Fibroblast of skin of left biceps (primary cell): ENCODE measurements at regions not wholly inside any gene's neighbourhood (a gene's known extent, or its start where the extent isn't known, plus 50 kb on each side); places are given as distances from the start of the nearest gene placed in this dataset.
"Not testable (repeated sequence)": the region's sequence is repeated elsewhere in the genome, so short reads cannot be mapped to it uniquely, and the experiment has no call there.

Source experiments
- DNase-seq, 2 experiments: peaks; one replicate each; pipeline ENCODE4 v3.0.0-alpha.2; 2013; ENCODE audit warnings: low read depth in 2 of 2

DNA sequence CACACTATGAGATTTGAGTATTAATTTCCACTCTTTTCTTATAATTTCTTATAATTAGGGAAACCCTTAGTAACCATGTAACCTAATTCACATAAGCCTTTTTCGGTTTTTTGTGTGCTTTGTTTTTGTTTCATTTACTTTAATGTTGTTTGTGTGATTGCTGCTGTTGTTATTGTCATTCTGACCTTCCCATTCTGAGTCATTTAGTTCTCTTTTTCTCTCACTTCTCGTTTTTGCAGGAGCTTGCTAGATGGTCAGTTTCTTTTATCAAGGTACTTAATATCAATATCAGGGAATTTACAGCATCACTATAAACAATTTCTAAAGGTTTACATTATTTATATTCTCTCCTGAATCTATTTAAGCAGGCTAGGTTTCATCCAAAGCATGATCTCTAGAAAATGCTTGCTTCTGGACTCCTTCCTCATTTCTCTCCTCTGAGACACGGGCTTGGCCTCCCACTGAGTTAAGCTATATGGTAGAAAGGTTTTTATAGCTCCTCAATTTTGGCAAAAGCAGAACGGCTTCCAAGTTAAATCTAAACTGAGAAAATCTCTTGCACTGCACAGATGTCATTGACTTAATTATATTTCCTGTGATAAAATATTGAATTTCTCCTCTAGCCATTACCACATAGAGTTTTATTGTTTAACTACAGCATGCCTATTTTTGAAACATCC lies 534.2 kb downstream of the NSUN3 start:
- no peak for DNase-seq

DNA sequence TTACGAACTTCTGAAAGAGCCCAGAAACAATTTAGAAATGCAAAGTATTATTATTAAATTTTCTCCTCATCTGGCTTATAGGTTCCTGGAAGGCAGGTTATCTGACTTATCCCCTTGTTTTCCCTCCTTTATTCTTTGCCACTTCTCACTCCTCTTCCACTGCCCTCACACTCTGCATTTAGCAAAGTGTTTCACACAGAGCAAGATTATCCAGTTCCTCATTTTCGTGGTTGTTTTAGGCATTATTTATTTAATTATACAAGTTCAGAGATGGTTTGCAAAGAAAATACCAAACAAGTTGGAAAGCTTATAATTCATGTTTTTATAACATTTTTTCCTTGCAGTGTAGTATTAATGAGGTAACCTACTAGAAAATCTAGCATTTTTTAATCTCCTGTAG lies 544.9 kb downstream of the NSUN3 start:
- DNase-seq, result no peak

DNA sequence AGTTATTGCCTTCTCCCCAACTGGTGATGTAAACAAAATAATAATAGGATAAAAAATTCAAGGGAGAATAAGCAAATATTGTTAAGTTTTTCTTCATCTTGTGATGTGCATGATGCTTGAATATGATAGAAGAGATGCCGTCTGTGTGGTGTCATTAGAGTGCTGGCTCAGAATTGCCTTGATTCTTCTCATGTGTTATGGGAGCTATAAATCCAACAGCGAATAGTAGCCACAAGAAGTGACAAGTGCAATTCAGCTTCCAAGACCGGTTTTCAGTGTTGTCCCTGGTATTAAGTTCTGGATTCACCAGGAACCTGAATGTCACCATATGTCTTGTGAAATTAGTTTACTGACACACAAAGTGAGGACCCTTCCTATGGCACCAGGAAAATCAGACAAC lies 547.0 kb downstream of the NSUN3 start:
- no peak for DNase-seq

DNA sequence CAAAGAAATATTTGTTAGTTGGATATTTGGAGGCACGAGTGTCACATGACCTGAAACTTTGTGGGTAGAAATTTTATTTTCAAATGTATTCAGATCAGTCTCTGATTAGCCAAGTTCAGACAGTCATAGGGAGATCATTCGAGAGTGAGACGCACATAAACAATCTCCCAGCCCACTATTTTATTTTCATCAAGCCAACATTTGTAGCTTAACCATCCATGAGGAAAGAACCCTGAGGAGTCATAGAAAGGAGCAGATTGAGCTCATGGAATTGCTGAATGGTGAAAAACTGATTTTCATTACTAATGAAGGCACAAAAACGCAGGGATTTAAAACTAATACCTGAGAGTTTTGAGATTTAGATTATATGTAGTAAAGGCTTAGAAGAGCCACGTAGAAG lies 548.7 kb downstream of the NSUN3 start:
- no peak for DNase-seq

DNA sequence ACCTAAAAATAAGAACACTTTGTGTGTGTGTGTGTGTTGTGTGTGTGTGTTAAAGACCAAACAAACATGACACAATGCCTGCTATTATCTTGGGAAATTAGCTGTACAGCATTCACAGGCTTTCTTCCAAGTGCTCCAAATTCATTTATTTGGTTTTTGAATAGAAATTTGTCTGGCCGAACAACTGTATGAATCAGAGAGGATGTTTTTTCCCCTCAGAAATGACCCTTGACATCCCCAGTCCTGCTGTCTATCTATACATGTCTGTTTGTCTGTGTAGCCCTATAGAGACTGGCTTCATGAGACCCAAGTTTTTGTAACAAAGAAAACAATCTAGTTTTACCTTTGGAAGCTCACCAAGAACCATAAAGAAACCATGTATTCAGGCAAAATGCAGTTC lies 549.8 kb downstream of the NSUN3 start:
- DNase-seq, result no peak

DNA sequence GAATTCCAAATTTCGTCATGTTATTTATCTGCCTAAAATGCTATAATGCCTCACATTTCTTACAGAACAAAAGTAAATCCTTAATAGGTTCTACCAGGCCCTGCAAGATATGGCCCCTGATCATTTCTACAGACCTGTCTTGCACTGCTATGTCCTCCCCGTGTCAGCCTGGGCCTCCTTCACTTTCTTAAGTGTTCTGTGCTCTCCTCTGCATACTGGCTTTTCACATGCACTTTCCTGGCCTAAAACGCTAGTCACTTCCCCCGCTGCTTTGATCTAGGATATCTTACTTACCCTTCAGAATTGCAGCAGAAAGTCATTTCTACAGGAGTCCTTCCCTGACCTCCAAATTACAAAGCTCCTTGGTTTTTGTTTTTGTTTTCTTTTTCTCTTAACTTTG lies 551.3 kb downstream of the NSUN3 start:
- DNase-seq, result no peak

DNA sequence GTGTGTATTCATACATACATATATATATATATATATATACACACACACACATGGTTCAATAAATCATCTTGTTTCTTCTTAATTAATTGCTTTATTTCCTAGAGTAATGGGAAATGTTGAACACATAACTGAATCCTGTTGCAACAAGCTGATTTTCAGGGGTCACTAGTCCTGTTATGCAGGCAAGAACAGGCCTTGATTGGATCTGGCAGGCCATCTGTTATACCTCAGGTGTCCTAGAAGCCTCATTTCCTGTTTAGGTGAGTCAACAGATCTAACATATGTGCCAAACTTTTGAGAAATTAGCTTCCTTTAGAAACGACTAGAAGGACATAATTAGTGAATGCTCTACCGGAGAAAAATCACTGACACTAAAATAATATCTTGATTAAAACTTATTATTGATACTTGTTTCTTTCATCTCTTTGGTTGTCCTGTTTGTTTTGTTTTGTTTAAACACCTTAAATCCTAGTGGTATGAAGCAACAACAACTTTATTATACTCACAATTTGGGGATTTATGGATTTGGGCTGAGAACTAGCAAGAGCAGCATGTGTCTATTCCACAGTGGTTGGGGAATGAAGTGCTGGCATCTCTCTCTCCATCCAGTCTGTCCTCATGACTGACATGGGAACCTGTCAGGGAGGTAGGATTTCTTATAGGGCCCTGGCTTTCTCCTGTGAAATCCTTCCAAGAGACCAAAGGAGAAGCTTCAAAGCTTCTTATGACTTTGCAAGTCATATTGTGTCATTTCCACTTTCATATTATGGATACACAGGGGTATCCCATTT lies 552.6 kb downstream of the NSUN3 start:
- no peak for DNase-seq

DNA sequence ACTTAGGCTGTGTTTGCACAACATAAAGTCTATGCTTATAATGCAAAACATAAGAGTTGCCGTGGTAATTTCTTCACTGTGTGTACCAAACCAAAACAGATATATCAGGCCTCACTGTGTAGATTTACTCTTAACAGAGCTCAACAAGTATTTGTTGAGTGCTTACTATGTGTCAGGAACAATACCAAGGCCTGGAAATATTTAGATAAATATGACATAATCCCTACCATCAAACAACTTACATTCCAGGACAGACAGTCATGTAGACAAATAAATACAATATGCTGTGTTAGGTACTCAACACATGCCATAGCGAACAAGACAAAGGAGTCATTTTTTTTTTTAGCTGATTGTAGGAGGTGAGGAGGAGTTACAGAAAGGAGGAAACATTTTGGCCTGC lies 554.0 kb downstream of the NSUN3 start:
- no peak for DNase-seq

DNA sequence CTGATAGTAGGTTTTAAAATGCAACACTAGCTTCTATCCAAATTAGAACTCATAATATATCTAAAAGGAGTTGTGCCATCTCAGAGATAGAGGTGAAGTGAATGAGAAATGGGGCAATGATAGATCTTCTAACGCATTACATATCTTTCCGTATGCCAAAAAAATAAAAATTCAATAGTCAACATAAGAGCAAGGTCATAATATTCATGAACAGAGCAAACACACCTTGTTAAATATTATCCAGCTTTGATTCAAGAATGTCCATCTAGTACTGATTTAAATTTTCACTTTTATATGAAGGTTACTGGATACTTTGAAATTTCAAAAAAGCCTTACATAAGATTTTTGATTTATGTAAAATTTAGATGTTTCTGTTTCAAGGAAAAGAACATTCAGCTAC lies 554.5 kb downstream of the NSUN3 start:
- no peak for DNase-seq

DNA sequence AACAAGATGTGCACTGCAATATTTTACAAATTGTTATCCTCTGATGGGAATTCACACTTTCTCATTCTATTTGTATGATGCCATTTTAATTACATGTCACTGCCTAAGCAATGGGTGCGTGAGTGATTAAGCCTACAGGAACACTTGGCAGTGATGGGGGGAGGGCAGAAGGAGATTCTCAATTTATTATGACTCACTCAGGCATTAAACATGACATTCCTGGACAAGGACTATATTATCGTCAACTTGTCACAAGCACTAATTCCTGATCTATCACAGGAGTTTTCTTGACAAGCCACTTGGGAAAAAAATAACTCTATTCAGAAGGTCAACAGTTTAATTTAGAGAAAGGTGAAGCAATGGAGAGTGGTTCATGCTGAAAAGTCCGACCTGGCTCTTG lies 556.8 kb downstream of the NSUN3 start:
- no peak for DNase-seq

DNA sequence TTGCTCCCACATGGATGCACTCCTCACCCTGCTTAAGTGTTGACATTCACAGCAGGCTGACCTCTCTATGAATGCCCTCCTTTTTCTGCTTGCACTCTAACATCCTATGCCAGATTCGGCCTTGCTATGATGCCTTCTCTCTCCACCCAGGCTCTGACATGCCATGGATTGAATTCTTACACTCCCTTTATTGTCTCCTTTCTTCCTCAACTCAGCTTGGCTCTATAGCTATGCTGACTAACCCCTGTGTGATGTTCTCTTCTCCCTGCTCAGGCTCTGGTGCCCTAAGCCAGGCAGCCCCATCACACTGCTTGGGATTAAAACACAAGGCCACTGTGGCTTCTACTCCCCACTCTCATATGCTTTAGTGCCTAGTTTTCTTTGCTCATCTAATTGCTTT lies 563.7 kb downstream of the NSUN3 start:
- DNase-seq, result no peak

DNA sequence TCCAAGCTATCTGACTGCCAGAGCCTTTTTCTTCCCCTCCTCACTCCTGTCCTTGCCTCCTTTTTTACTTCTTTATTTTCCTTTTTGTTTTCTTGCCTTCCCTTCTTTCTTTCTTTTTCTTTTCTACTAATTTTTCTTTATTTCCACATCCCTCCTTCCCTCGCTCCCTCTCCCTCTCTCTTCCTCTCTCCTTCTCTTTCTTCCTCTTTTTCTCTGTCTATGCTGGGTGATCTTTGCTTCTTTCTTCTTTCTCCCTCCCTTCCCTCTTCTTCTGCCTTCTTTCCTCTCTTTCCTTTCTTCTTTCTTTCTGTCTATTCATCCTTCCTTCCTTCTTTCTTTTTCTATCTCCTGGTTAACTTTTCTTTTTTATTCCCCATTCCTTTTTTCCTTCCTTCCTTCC lies 564.8 kb downstream of the NSUN3 start:
- no peak for DNase-seq

DNA sequence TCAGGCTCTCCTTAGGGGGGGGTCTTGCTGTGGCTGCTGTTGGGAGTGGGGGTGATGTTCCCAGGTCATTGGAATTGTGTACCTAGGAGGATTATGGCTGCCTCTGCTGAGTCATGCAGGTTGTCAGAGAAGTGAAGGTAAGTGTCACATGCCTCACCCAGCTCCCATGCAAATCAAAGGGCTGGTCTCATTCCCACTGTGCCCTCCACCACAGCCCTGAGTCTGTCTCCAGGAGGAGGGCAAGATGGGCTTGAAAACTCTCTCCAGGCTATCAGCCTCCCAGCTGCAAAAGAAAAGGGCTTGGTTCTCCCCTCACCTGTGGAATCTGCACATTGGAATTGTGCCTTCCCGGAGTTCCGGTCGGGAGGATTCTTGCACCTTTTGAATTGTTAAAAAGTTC lies 580.5 kb downstream of the NSUN3 start:
- no peak for DNase-seq

DNA sequence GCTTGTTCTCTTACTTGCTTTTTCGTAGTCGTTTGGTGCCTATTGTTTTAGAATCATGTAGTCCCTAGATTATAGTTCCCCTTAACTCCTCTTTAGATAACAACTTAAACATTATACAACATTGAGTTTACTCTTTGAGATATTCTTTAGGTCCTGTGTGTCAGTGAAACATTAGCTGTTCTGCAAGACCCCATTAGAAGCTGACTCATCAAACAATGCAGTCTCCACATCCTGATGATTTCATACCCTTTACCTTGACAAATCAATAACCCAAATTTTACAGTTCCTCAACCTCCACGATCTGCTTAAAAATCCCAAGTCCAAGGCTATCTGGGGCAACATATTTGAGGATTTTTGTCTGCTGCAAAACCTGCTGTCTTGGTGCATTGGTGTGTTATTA lies 582.9 kb downstream of the NSUN3 start:
- no peak for DNase-seq

DNA sequence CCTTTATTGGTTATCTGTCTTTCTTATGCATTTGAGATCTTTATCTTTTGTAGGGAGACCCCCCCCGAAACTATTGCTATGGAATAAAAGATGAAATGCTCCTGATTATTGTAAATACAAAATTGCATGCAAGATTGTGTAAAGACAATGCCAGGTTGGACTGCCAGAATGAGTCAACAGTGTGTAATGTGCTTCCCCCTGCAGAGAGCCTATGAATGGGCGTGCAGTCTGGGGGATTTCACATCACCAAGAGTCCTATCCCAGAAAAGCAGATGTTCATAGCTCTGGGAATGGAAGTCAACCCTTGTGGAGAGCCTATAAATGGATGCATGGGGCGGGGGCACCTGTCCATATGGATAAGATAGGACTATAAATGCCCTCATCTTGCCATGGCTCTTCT lies 584.3 kb downstream of the NSUN3 start:
- no peak for DNase-seq

DNA sequence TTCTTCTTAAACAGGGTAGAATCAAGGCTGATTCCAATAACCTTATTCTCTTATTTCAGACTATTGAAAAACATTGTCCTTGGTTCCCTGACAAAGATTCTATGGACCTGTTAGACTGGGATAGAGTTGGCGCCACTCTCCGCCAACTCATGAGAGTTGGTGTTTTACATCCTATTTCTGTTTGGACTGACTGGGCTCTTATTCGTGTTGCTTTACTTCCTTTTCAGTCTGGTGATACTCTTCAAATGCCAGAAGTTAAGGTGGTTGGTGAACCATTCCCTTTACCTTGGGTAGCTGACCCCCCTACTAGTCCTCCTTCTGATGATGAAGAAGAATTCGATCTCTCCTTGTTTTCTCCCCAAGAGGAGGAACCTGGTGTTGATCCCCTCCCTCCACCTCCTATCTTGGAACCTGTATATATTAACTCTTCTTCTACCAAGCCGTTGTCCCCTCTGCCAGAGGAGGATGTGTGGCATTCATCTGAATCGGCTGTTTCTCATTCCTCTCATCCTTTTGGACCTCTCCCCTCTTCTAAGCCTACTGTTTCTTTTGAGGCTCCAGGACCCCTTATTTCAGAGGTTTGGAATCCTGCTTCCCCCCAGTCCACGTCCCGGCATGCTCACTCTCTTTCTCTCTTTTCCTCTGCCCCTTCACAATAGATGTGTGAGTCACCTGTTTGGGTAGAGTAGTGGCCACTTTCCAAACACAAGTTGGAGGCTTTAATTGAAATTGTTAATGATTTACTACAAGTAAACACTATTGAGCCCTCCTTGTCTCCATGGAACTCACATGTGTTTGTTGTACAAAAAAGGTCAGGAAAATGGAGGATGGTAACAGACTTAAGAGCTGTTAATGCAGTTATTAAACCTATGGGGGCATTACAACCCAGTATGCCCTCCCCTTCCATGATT lies 585.7 kb downstream of the NSUN3 start:
- not testable (repeated sequence) for DNase-seq

DNA sequence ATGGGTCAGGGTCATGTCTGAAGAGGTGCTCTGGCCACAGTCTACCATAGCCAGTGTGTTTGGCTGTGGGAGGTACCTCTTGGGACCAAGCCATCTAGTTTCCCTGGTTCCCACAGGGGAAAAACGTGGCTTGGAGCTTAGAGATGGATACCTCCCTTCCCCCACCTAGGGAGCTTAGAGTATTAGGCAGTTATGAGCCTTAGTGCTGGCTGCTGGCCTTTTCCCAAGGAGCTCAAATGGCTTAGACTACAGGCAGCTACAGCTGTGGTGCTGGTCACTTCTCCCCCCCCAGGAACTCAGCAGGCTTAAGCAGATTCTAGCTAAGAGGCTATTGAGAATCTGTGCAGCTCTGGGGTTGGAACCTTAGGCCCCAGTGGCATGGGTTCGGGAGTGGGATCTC lies 591.2 kb downstream of the NSUN3 start:
- DNase-seq, result no peak

DNA sequence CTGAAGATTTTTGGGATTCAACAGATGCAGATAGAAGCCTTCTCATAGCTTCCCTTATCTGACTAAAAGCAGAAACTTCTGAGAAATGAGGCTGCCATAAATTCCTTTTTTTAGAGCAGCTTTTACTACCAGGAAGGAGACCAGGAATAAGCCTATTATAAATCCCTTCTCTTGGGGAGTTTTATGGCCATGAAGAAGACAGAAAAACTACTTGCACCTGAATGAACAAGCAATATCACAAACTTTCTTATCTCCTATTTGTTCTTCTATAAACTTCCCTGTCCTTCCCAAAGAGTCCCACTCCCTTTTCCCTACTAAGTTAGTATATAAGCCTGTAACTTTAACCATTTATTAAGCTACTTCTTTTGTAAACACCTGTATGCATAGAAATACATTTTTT lies 603.1 kb downstream of the NSUN3 start:
- no peak for DNase-seq

DNA sequence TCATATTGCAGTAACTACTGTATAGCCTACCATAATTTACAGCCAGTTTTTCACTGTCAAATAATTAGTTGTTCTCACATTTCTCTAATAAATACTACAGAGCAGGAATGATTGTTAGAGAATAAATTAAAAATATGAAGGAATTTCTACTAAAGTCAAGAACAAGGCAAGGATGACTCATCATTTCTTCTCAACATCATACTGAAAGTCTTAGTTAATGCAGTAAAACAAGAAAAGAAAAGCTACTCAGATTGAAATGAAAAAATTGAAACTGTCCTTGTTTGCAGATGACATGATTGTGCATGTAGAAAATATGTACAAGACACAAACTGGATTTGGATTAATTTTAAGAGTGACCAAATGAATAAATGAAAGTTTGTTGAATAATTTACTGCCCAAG lies 608.2 kb downstream of the NSUN3 start:
- no peak for DNase-seq

DNA sequence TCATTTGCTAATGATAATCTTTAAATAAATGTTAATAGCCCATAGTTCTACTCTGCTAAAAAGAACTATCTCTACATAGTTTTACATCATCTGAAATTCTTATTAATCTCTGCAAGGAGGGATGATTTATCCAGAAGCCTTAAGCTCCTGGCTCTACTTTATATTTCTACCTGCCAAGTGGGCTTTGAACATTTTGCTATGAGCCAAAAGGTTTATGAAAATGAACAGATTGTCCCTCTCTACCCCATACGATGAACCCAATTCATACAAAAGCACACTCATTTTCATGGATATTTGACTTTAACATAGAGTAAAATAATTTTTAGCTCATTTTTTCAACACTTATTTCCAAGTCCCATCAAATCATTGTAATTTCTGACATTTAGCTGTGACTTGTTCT lies 611.0 kb downstream of the NSUN3 start:
- no peak for DNase-seq

DNA sequence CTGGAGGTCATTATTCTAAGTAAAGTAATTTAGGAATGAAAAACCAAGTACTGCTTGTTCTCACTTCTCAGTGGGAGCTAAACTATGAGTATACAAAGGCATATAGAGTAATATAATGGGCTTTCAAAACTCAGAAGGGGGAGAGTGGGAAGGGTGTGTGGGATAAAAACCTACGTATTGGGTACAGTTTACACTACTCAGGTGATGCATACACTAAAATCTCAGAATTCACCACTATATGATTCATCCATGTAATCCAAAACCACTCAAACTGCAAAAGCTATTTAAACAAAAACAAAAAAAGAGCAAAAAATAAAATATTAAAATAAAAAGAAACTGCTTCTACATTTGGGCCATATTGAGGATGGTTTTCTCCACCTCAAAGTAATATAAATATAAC lies 623.3 kb downstream of the NSUN3 start:
- no peak for DNase-seq

DNA sequence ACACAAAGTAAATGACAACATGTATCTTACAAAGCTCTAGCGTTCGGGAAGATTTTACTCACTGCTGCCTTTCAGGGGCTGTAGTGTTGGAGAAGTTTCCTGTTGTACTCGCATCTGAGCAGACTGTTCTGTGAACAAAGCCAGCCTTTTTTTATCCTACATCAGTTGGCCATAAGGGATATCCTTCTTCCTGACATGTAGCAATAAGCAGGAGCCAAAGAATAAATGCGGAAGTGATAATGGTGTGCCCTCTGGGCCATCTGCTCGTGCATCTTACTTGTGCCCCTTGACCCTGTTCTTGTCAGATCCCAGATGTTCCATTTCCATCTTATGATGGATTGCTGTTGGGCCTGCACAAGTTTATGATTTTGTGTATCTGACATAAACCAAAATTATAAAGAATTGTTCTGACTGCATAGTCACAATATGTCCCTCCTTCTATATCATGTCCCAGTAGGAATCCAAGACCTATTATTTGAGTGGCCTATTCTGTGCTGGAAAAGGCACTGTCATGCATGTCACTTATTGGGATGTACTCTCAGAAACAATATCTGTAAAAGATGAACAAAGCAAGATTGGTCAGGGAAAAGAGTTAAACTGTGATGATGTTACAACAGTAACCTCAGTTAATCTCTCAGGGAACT lies 631.3 kb downstream of the NSUN3 start:
- no peak for DNase-seq
